Upper lobe of left lung (tissue), 6 donors: ENCODE measurements at regions not wholly inside any gene's neighbourhood (a gene's known extent, or its start where the extent isn't known, plus 50 kb on each side); places are given as distances from the start of the nearest gene placed in this dataset.
A peak's percentile ranks its signal among the peaks of the same experiment; 100 is the strongest.

Experiments
- ATAC-seq, 2 donors: fragments of 200-7000 bp; cut with Tn5 transposase; one replicate each; pipeline ENCODE4 v1.9.1; 2022; ENCODE audit warnings: mild to moderate bottlenecking in 2 of 2, moderate library complexity in 2 of 2; ENCODE audit not compliant: low FRiP score in 2 of 2
- DNase-seq, 2 donors: peaks; one replicate each; pipeline ENCODE4 v3.0.0-alpha.2; 2019 to 2020
- H3K27ac ChIP-seq, 4 donors: fragments of 200-600 bp; sonication (generic); one replicate each; pipeline ENCODE4 v1.5.1; 2016 to 2019
- H3K27me3 ChIP-seq, 4 donors: fragments of 200-600 bp; sonication (generic); one replicate each; pipeline ENCODE4 v1.5.1; 2017 to 2019
- H3K36me3 ChIP-seq, 4 donors: fragments of 200-600 bp; sonication (generic); one replicate each; pipeline ENCODE4 v1.5.1; 2016 to 2019
- H3K4me1 ChIP-seq, 4 donors: fragments of 200-600 bp; sonication (generic); one replicate each; pipeline ENCODE4 v1.5.1; 2018 to 2019
- H3K4me3 ChIP-seq, 4 donors: fragments of 200-600 bp; sonication (generic); one replicate each; pipeline ENCODE4 v1.5.1; 2017 to 2019; ENCODE audit warnings: mild to moderate bottlenecking in 2 of 4, moderate library complexity in 1 of 4
- H3K9me3 ChIP-seq, 4 donors: fragments of 200-600 bp; sonication (generic); one replicate each; pipeline ENCODE4 v1.5.1; 2018 to 2019
- EP300 ChIP-seq, 4 donors: sonication (generic); formaldehyde crosslinking; IDR thresholded peaks; one replicate each; pipeline ENCODE4 v1.5.1; 2017; ENCODE audit warnings: antibody characterized with exemption in 4 of 4, control low read depth in 2 of 4
- POLR2A ChIP-seq, 4 donors: fragments of 450-650 bp; IDR thresholded peaks; one replicate each; pipeline ENCODE4 v1.5.1; 2016 to 2017; ENCODE audit warnings: antibody characterized with exemption in 4 of 4, mild to moderate bottlenecking in 2 of 4
- POLR2AphosphoS5 ChIP-seq, 2 donors: sonication (generic); formaldehyde crosslinking; IDR thresholded peaks; one replicate each; pipeline ENCODE4 v1.5.1; 2017; ENCODE audit warnings: antibody characterized with exemption in 2 of 2
- WGBS, 2 donors: methylation state at CpG; one replicate each; pipeline ENCODE4 v1.1.5; 2017 to 2018; 5-methylcytosine and 5-hydroxymethylcytosine counted together
- TF ChIP-seq, protein P1 (sequence below), 6 experiments: fragments of 450-650 bp in 4 of 6; fragments of 200-600 bp in 2 of 6; sonication (generic) in 2 of 6; IDR thresholded peaks; one replicate each; pipeline ENCODE4 v1.5.1; 2016 to 2019; ENCODE audit warnings: antibody characterized with exemption in 6 of 6
- donor health status: DM: no; HTN: no; CAD: no; lungs with moderate emphysema.
- donor health status: DM: no; HTN: yes; CAD: no; lungs with severe emphysema.

DNA sequence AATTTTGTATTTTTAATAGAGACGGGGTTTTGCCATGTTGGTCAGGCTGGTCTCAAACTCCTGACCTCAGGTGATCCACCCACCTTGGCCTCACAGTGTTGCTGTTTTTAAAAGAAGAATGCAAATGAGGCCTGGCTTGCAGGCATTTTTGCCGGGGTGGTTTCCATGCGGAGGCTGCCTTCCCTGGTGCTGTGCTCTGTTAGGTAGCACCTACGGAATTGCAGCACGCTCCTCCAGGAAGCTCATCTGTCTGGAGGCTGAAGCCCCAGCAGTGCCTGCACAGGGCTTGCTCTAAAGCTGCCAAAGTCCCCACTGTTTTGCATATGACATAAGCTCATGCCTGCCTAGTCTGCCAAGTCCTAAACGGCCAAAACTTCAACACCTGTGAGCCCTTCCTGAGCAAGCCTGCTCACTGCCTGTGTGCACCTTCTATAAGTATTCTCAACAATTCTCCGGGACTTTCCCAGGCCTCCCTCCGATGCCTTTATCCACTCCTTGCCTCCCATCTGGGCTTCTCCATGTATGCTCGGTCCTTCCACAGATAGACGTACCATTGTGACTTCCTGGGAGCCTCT is 551.3 kb upstream of the RAB6C start:
- no peaks in the 10 kb centered on the region for H3K4me1 ChIP-seq
- no peaks in the 10 kb centered on the region for H3K9me3 ChIP-seq
- no peak for TF ChIP-seq EP300 (IDR thresholded peaks at IDR 0.05)
- TF ChIP-seq, protein P1, sequence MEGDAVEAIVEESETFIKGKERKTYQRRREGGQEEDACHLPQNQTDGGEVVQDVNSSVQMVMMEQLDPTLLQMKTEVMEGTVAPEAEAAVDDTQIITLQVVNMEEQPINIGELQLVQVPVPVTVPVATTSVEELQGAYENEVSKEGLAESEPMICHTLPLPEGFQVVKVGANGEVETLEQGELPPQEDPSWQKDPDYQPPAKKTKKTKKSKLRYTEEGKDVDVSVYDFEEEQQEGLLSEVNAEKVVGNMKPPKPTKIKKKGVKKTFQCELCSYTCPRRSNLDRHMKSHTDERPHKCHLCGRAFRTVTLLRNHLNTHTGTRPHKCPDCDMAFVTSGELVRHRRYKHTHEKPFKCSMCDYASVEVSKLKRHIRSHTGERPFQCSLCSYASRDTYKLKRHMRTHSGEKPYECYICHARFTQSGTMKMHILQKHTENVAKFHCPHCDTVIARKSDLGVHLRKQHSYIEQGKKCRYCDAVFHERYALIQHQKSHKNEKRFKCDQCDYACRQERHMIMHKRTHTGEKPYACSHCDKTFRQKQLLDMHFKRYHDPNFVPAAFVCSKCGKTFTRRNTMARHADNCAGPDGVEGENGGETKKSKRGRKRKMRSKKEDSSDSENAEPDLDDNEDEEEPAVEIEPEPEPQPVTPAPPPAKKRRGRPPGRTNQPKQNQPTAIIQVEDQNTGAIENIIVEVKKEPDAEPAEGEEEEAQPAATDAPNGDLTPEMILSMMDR (IDR thresholded peaks at IDR 0.05) = no peak
- TF ChIP-seq POLR2AphosphoS5 (IDR thresholded peaks at IDR 0.05) = no peak
- TF ChIP-seq POLR2A (IDR thresholded peaks at IDR 0.05) = no peak
- ATAC-seq = no peak
- no peak overlapping the region for H3K4me3 ChIP-seq
- 84 to 86% methylated on average over 10 of the region's 10 CpGs for WGBS, 2 donors
- H3K27ac ChIP-seq = no peak overlapping the region
- no peaks in the 10 kb centered on the region for H3K36me3 ChIP-seq
- no peak for DNase-seq
- H3K27me3 ChIP-seq = no peaks in the 10 kb centered on the region

DNA sequence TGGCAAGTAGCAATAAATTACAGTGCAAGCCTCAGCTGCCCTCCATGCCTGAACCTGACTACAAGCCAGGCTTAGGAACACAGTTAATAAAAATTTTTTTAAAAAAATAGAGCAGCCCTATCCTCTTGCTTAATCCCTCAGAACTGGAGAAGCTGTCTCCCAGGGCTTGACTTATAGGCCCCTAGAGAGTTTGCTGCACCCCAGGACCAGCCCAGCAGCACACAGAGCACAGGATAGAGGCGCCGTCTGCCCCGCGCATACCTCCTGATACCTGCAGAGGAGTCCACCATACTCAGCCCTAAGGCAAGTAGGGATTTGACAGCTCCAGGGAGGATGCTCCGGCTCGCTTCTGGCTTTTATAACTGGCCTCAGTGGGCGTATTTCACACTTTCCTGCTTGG is 548.6 kb upstream of the RAB6C start:
- Histone ChIP-seq H3K27me3 (no peaks in the 10 kb centered on the region), H3K9me3 (no peaks in the 10 kb centered on the region), H3K4me1 (no peaks in the 10 kb centered on the region), H3K4me3 (no peak overlapping the region), H3K36me3 (no peaks in the 10 kb centered on the region), H3K27ac (no peak overlapping the region)
- ATAC-seq = no peak
- WGBS, 2 donors = 86 to 89% methylated on average over 7 of the region's 7 CpGs
- TF ChIP-seq EP300 (IDR thresholded peaks at IDR 0.05) (no peak), POLR2AphosphoS5 (IDR thresholded peaks at IDR 0.05) (no peak), POLR2A (IDR thresholded peaks at IDR 0.05) (no peak)
- TF ChIP-seq, protein P1 (IDR thresholded peaks at IDR 0.05) = no peak
- DNase-seq = no peak

DNA sequence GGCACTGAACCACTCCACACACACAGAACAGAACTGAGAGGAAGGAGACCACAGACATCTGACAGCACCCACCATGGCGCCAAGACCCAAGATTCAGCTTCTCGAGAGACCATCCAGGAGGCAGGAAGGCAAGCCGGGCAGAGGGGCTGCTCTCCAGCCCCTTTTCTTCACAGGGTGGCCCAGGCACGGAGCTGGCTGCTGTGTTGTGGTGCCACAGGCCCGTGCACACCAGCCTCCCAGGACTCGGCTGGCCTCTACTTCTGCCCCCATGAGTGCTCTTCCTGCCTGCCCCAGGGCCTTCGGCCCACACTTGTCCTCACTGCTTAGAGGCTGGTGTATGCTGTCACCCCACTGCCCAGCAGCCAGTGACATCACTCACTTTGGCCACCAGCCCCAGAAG is 547.6 kb upstream of the RAB6C start:
- H3K4me1 ChIP-seq = no peaks in the 10 kb centered on the region
- no peak overlapping the region for H3K27ac ChIP-seq
- DNase-seq = peak in 1 of 2 donors; percentile 37
- TF ChIP-seq, protein P1 (IDR thresholded peaks at IDR 0.05) = no peak
- TF ChIP-seq POLR2AphosphoS5 (IDR thresholded peaks at IDR 0.05) = no peak
- TF ChIP-seq EP300 (IDR thresholded peaks at IDR 0.05) = no peak
- no peak for TF ChIP-seq POLR2A (IDR thresholded peaks at IDR 0.05)
- WGBS, 2 donors = 85% methylated on average over 7 of the region's 7 CpGs; no CpG with 5 or more reads in 1 of the 2 donors
- no peak overlapping the region for H3K4me3 ChIP-seq
- H3K27me3 ChIP-seq = no peaks in the 10 kb centered on the region
- ATAC-seq = no peak
- no peaks in the 10 kb centered on the region for H3K36me3 ChIP-seq
- no peaks in the 10 kb centered on the region for H3K9me3 ChIP-seq

DNA sequence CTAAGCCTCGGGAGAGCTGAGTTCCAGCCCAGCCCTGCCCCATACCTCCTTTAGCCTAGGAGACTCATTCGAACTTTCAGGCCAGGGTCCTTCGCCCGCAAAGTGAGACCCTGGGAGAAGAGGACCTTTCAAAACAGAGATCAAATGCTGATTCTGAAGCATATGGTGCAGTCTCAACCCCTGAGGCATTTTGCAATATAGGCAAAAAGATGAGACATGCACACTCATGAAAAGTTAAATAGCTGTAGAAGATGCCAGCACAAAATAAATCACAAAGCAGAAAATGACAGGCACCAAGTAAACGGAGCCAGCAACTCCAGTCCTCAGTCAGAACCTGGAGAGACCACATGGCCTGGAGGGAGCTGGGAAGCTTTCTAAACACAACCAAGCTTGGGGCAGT is 542.7 kb upstream of the RAB6C start:
- WGBS, 2 donors = 68 to 71% methylated on average over 5 of the region's 5 CpGs
- ATAC-seq (no peak), DNase-seq (no peak)
- Histone ChIP-seq H3K4me1 (no peaks in the 10 kb centered on the region), H3K9me3 (no peaks in the 10 kb centered on the region), H3K27me3 (no peaks in the 10 kb centered on the region), H3K27ac (no peak overlapping the region), H3K36me3 (no peaks in the 10 kb centered on the region), H3K4me3 (no peak overlapping the region)
- TF ChIP-seq EP300 (IDR thresholded peaks at IDR 0.05) (no peak), POLR2AphosphoS5 (IDR thresholded peaks at IDR 0.05) (no peak), POLR2A (IDR thresholded peaks at IDR 0.05) (no peak)
- TF ChIP-seq, protein P1 (IDR thresholded peaks at IDR 0.05) = no peak

DNA sequence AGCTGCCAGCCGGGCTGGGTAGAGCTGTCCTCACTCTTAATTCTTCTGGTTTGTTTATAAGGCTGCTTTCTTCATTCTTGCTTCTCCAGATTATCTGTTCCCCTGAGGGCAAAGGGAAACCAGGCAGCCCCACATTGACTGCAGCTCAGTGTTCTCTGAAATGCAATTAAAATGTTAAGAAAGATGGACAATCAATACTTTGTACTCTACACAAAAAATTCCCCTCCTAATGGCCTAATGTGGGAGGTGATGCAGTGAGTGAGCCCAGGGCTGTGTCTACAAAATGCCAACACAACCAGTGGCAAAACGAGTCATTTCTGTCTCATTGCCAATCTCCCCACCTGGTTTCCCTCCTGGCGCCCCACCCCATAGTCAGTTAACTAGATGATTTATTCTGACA is 541.7 kb upstream of the RAB6C start:
- no peak for DNase-seq
- TF ChIP-seq POLR2A (IDR thresholded peaks at IDR 0.05) (no peak), POLR2AphosphoS5 (IDR thresholded peaks at IDR 0.05) (no peak), EP300 (IDR thresholded peaks at IDR 0.05) (no peak)
- TF ChIP-seq, protein P1 (IDR thresholded peaks at IDR 0.05) = no peak
- no peaks in the 10 kb centered on the region for H3K9me3 ChIP-seq
- H3K27ac ChIP-seq = no peak overlapping the region
- no peak for ATAC-seq
- no peaks in the 10 kb centered on the region for H3K4me1 ChIP-seq
- H3K36me3 ChIP-seq = no peaks in the 10 kb centered on the region
- no peak overlapping the region for H3K4me3 ChIP-seq
- no peaks in the 10 kb centered on the region for H3K27me3 ChIP-seq
- WGBS, 2 donors = 59 to 77% methylated on average over 3 of the region's 3 CpGs
